Amygdala (tissue), 56 donors: ENCODE measurements at regions not wholly inside any gene's neighbourhood (a gene's known extent, or its start where the extent isn't known, plus 50 kb on each side); places are given as distances from the start of the nearest gene placed in this dataset.
A peak's percentile ranks its signal among the peaks of the same experiment; 100 is the strongest.
"Not testable (repeated sequence)": the region's sequence is repeated elsewhere in the genome, so short reads cannot be mapped to it uniquely, and the experiment has no call there.

ENCODE experiments used
- DNase-seq, 56 donors: peaks; one replicate each; lab custom pipeline; 2025; lab: John Stamatoyannopoulos, UW

DNA sequence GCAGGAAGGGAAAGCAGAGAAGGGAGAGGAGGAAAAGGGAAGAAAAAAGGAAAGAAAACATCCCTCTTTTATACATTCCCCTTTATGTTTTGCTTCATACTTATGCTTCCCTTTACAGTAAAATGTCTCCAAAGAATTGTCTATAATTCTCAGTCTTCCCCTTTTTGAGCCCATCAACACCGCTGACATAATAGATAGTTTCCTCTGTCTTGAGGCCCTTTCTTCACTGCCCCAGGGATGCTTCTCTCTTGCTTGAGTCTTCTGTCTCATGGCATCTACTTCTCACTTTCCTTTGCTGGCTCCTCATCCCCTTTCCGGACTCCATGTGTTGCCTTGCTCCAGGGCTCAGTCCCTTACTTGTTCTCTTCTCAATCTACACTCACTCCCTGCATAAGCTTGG lies 99.7 kb upstream of the DAZL start:
- no peak for DNase-seq

DNA sequence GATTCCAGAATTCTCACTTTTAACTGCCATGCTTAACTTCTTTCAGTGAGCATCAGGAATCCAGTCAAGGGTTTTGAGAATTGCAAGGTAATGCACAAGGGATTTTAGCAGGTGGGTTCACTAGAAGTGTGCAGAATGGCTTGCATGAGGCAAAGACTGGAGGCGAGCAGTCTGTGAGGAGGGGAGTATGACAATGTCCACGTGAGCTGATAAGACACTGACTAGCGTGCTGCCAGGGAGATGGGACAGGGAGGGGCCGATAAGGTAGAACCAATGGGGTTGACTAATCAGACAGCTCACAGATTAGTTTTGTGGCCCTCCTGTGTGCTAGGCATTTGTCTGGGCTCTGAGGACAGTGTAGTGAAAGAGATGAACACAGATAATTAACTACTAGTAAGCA lies 102.0 kb upstream of the DAZL start:
- no peak for DNase-seq

DNA sequence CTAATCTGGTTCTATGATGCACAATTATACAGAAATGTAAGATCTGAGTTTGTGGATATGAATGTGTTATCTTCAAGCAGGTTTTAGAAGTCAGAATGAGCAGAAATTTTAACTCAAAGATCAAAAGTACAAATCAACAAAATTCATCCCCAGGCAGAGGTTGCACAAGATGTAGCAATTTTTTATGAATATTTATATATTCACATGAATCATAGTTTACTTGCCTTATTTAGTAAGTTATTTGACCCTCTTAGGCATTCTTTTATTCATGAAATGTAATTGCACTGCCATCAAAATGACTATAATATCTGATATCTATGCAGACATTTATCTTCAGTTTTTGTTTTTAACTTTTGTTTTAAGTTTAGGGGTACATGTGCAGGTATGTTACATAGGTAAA lies 103.1 kb upstream of the DAZL start:
- no peak for DNase-seq

DNA sequence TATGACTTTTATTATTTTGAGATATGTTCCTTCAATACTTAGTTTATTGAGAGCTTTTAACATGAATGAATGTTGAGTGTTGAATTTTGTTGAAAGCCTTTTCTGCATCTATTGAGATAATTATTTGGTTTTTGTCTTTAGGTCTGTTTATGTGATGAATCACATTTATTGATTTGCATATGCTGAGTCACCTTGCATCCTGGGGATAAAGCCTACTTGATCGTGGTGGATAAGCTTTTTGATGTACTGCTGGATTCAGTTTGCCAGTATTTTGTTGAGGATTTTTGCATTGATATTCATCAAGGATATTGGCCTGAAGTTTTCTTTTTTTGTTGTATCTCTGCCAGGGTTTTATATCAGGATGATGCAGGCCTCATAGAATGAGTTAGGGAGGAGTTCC lies 106.5 kb upstream of the DAZL start:
- not testable (repeated sequence) for DNase-seq

DNA sequence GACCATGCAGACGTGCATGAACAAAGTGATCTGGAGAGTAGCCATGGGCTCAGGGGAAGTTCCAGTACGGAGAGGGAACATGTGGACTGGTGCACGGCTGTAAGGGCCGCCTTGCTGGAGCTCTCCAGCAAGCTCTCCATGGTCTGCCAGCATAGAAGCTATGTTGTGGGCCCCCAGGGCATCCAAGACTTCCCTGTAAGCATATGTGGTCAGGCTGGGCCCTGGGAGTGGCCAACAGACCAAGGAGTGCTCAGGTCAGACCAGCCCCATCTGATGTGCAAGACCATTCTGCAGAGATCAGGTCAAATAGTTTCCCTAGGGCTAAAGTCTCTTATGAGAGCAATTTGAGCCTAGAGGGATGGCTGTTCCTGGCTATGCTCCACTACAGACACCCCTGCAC lies 110.1 kb upstream of the DAZL start:
- DNase-seq: no peak

DNA sequence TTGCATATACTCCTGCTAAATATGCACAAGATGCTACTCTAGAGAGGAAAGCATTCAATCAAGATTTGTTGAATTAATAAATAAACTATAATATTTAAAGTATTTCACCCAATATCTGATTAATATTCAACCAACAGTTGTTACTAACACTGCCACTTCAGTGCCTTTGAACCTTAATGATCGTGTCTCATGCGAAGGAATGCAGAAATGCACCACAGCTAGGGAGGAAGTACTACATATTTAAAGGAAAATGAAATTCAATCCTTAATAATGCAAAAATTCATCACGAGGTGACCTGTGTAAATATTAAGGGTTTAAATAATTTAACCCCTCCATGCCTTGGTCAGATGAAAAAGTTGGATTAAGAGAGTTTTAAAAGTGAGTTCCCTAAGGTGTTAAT lies 114.2 kb upstream of the DAZL start:
- no peak for DNase-seq

DNA sequence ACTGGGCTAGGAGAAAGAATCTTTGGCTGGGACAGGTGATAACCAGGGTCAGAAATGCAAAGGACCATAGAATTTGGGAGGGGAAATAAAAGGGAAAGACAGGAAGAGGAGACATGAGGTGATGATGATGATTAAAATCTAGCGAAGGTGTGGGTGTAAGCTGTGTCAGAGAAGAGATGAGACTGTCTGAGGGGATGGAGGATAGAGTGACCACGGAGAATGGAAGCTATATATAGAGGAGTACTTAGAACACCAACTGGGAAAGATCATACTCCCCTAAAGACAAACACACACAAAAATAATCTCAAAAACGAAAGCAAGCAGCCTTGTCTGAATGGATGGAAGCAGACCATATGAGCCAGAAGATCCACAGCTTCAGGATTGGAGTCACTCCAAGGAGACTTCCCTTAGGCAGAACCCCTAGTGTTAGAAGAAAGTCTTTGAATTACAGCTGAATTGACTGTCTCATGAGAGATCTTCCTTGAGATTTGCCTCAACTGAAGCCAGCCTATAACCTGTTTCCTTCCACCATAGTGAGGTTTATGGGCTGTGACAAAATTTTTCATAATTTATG lies 115.2 kb upstream of the DAZL start:
- no peak for DNase-seq

DNA sequence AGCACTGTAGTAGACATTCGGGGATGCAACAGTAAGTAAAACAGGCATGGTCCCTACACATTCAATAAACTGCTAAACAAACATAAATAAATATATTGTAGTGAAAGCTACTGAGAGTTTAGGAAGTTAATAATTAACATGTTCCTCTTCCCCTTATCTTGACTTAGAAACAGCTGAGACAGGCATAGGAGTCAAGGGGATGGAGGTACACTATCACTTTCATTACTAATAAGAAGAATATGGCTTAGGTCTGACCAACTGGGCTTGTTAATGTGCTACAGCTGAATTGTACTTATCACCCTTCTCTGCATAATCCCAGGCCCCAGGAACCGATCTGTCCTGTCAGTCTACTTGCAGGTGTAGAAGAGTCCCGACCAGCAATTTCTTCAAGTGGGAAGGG lies 116.3 kb upstream of the DAZL start:
- DNase-seq: no peak

DNA sequence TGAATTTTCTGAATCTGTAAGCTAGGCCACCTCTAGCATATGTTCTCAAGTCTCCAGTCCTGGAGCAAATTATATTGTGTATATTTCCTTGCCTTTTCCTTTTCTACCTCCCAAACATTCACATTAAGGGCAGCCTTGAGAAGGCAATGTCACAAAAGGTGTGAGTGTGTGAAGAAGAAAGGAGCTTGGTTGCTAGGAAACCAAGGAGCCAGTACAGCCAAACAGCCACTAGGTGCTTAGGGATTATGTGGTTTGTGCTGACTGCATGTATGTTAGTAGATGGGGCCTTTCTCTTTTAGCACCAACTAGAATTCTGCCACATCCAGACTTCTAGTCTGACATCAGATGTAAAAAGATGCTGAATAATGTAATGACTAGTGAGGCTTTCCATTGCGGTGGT lies 118.8 kb upstream of the DAZL start:
- DNase-seq: peak in 1 of 56 donors; percentile 2

DNA sequence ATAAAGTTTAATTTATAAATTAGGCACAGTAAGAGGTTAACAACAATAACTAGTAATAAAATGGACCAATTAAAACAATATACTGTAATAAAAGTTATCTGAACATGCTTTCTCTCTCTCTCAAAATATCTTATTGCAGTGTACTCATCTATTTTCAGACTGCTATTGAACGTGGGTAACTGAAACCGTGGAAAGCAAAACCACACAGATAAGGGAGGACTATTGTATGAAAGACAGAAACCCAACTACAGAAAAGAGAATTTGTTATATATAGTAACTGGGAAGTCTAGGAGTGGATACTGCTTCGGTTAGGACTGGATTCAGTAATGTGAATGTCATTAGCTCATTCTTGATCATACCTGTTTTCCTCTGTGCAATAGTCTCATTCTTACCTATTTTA lies 119.3 kb upstream of the DAZL start:
- DNase-seq: no peak

DNA sequence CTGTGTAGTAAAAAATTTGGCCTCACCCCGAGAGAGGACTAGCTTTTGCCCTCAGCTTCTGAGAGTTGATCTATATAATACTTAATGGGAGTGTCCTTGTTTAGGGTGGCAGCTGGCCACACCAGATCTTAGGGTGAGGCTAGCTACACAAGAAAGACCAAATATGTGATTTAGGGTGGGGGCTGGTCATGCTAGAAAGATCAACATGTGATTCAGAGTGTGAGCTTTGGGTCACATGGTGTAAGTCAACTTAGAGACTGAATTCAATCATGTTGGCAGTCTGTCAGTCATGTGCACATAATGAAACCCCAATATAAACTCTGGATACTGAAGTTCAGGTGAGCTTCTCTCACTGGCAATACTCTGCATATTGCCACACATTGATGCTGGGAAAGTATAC lies 120.7 kb upstream of the DAZL start:
- no peak for DNase-seq

DNA sequence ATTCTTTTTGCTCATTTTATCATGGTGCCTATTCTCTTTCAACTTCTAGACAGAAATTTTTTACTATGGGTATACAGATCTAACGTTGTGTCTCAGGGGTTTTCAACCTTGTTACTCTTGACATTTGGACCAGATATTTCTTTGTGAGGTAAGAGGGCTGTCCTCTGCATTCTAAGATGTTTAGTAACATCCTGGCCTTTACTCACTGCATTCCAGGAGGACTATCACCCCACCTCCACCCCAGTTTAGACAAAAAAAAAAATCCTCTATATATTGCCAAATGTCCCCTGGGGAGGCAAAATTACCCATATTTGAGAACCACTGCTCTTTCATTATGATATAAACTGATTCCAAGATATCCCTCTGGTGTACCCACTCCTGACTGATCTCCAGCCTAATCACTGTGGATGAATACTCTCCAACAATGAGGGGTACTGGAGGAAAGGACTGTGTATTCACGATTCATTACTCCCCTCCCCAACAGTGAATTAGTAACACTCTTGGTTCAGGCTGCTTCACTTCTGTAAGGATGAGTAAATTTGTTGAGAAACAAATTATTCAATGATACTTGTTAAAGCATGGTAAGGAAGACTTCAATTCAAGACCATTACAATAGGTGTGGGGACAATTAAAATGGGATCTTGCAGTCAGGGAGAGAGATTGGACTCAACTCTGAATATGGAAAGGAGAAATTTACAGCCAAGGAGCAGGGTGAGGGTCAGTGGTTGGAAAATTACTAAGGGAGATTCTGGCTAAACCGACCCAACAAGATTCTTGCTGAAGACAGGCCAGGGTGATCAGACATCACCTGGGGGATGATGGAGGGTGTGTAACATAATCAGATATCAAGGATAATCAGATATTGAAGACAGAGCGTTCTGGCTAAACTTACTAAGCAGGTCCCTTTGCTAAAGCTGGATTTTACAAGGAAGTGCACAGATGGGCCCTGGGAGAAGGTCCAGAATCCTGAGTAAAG lies 123.8 kb upstream of the DAZL start:
- no peak for DNase-seq

DNA sequence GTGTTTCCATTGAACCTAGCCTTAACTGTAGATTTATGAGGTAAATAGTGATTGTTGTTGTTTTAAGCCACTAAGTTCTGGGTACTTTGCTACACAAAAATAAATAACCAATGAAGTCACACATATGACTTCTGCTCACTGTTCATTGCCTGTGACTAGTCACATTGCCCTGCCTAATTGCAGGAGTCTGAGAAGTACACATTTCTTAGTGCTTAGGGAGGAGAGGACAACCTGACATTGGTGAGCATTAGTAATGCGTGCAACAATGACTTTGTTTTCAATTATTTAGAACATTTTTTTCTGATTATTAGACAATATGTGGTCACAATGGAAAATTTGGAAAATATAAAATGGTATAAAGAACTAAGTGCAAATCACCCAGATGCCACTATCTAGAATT lies 133.2 kb upstream of the DAZL start:
- no peak for DNase-seq

DNA sequence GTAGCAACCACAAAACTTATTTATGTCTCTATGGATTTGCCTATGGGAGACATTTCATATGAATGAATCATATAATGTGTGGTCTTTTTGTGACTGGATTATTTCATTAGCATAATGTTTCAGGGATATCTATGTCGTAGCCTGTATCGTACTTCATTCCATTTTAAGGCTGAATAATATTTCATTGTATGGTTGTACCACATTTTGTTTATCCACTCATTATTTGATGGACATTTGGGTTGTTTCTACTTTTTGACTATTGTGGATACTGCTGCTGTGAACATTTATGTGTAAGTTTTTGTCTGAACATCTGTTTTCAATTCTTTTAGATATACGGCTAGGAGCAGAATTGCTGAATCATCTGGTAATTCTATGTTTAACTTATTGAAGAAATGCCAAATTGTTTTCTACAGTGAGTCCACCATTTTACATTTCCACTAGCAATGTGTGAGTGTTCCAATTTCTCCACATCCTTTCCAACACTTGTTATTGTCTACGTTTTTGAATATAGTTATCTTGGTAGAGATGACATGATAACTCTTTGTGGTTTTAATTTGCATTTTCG lies 134.4 kb upstream of the DAZL start:
- DNase-seq: no peak

DNA sequence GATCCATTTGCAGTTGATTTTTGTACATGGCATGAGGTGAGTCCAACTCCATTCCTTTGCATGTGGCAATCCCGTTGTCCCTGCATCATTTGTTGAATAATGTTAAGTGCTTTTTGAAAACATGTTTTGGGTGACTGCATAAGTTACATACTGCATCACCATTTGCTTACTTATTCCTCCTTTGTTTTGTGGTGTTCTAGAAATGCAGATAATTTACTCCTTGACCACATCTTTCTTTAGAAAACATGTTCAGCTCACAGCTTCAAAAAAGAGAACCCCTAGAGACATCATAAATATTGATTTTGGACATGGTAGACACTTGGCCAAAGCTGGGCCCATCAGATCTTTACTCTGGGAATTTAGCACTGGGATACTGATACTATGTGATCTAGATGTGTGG lies 135.3 kb upstream of the DAZL start:
- DNase-seq: no peak

DNA sequence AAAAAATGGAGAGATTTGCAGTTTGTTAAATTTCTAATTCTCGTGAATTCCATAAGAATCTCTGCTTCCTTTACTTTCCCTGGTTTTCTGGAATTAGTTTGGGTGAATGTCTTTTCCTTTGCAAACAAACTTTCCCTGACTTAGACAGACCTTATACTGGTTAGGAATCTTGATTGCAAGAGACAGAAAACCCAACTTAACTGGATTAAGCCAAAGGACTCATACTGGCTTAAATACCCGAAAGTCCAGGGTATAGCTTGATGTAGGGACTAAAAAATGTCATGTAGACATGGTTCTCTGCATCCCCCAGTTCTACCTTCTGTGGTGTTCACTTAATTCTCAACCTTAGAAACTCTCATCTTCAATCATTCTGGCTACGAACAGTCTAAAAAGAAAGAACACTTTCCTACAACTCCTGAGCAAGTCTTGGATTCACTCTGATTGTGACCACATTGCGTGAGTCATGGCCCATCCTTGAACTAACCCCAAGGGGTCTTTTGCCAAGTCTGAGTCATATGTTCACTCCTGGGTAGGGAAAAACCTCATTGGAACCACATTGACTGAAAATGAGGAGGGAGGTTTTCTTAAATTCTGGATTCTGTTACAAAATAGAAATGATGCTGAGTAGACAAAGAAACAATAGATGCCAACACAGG lies 136.0 kb upstream of the DAZL start:
- DNase-seq: no peak

DNA sequence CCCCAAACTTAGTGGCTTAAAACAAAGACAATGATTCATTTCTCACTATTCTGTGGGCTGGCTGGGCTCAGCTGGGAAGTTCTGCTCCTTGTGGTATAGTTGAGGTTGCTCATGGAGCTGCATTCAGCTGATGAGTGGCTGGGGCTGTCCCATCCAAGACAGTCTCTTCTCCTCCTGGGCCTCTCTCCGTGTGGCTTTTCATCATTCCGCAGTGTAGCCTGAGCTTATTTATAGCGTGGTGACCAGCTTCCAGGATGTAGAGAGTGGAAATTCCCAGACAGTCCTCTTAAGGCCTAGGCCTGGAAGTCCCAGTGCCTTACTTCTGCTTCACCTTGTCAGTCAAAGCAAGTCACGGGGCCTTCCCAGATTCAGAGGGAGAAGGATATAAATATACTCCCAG lies 136.7 kb upstream of the DAZL start:
- DNase-seq: no peak

DNA sequence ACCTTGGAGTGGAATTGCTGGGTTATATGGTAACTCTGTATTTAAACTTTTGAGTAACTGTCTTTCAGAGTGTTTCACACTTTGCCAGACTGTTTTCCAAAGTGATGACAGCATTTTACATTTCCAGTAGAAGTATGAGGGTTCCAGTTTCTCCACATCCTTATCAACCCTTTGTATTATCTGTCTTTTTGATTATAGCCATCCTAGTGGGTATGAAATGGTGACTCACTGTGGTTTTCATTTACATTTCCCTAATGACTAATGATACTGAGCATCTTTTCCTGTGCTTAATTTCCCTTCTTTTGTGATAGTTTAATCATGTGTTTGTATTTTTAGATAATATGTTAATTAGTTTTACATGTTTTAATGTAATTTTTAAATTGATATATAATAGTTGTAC lies 138.1 kb upstream of the DAZL start:
- no peak for DNase-seq

DNA sequence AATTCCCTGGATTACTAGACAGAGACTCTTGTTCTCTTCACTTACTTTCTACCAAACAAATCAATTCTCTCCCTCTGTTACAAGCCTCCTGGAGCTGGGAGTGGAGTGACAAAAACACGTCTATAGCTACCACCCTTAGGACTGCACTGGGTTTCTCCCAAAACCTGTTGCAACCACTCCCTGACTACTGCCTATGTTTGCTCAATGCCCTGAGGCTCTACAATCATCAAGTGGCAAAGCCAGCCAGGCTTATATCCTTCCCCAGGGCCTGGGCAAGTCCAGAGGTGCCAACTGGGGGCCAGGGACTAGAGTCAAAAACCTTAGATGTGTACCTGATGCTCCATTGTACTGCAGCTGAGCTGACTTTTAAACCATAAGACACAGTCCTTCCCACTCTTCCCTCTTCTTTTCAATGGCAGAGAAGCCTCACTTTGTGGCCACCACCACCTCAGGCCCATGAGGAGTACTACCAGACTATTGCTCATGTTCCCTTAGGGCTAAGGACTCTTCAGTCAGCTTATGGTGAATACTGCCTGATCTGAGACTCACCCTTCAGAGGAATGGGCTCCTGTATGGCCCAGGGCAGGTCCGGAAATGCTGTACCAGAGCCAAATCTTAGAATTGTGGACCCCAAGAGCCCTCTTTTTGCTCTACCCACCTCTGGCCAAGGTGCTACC lies 125.4 kb upstream of the PLCL2 start:
- DNase-seq: no peak

DNA sequence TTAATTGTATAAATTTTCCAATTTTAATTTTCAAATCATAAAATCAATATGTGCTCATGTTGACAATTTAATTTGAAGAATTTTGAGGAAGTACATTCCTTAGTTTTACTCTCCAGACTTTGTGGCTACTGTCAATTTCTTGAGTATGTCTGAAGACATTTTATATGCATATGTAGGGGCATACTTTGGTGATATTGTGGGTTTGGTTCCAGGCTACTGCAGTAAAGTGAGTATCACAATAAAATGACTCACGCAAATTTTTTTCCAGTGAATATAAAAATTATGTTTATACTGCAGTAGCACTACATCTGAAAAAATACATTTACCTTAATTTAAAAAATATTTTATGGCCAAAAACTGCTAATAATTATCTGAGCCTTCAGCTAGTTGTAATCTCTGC lies 123.2 kb upstream of the PLCL2 start:
- DNase-seq: no peak

DNA sequence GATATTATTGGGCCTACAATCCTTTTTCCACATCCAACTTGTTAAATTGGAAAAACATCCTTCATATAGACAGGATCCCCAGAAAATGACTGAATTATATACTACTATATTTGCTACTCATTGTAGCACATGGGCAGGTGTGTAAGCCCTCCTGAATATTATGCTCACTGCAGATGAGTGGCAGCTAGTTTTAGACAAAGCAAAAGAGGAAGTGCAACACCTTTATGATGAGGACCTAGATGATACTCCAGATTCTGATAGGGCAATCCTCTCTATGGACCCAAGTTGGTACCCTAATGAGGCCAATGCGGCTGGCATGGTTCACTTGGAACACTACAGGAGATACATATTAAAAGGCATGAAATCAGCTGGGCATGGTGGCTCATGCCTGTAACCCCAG lies 119.1 kb upstream of the PLCL2 start:
- DNase-seq: no peak
